SK-N-MC (cell line): ENCODE measurements at regions not wholly inside any gene's neighbourhood (a gene's known extent, or its start where the extent isn't known, plus 50 kb on each side); places are given as distances from the start of the nearest gene placed in this dataset.

Experiments
- DNase-seq: peaks from one replicate; pipeline ENCODE4 v3.0.0-alpha.2; 2011; ENCODE audit warnings: low read depth, low spot score
- H3K27ac ChIP-seq: fragments of 200-600 bp; sonication (generic); 2 replicates; pipeline ENCODE4 v1.5.1; 2016; ENCODE audit warnings: mixed run types
- H3K36me3 ChIP-seq: fragments of 200-600 bp; sonication (generic); 2 replicates; pipeline ENCODE4 v1.6.1; 2017; ENCODE audit warnings: antibody characterized with exemption, low read length, mixed read lengths; ENCODE audit not compliant: insufficient read depth
- H3K4me3 ChIP-seq: fragments of 200-600 bp; sonication (generic); 2 replicates; pipeline ENCODE4 v1.5.1; 2016
- H3K9ac ChIP-seq: fragments of 200-600 bp; sonication (generic); 2 replicates; pipeline ENCODE4 v1.8.0; 2017; ENCODE audit warnings: mixed run types, mixed read lengths; ENCODE audit not compliant: insufficient read length
- H3K9me3 ChIP-seq: fragments of 200-600 bp; sonication (generic); 2 replicates; pipeline ENCODE4 v1.6.1; 2017; ENCODE audit warnings: low read depth, mild to moderate bottlenecking, antibody characterized with exemption, low read length, moderate library complexity, mixed read lengths
- EZH2 ChIP-seq: fragments of 200-600 bp; sonication (generic); IDR thresholded peaks from one replicate; pipeline ENCODE4 v1.6.1; 2017; ENCODE audit warnings: antibody characterized with exemption
- FOXP2 ChIP-seq: optimal IDR thresholded peaks from 2 replicates; pipeline ENCODE3; 2011; ENCODE audit warnings: mild to moderate bottlenecking, moderate library complexity; ENCODE audit not compliant: insufficient read depth; ENCODE audit errors: extremely low read length, control extremely low read depth
- POLR2AphosphoS5 ChIP-seq: IDR thresholded peaks from 2 replicates; pipeline ENCODE4 v1.6.1; 2012; ENCODE audit warnings: mild to moderate bottlenecking, low read depth, low read length, borderline replicate concordance

GRCh38 chr12:131525795-131526508 lies 184.9 kb upstream of the SFSWAP start:
- Histone ChIP-seq H3K9ac (no peak overlapping the region), H3K27ac (no peak overlapping the region)
- TF ChIP-seq EZH2 (no peak), FOXP2 (no peak), POLR2AphosphoS5 (no peak)

GRCh38 chr12:131527092-131527491 lies 183.8 kb upstream of the SFSWAP start:
- Histone ChIP-seq H3K36me3 (no peaks in the 10 kb centered on the region), H3K27ac (no peak overlapping the region), H3K9me3 (no peaks in the 10 kb centered on the region), H3K9ac (no peak overlapping the region), H3K4me3 (no peak overlapping the region)
- DNase-seq: no peak
- TF ChIP-seq FOXP2: no peak
- TF ChIP-seq EZH2: no peak
- TF ChIP-seq POLR2AphosphoS5: no peak

More at GRCh38 chr12:131525795-131526508, 184.9 kb upstream of the SFSWAP start:
- Histone ChIP-seq H3K36me3 (no peaks in the 10 kb centered on the region), H3K4me3 (no peak overlapping the region), H3K9me3 (no peaks in the 10 kb centered on the region)
- no peak for DNase-seq

- no peak overlapping the region for H3K27ac ChIP-seq
- TF ChIP-seq FOXP2 (no peak), POLR2AphosphoS5 (no peak), EZH2 (no peak)
- H3K36me3 ChIP-seq: no peaks in the 10 kb centered on the region
- no peaks in the 10 kb centered on the region for H3K9me3 ChIP-seq
- H3K4me3 ChIP-seq: no peak overlapping the region
- DNase-seq: no peak
- no peak overlapping the region for H3K9ac ChIP-seq
Observed at GRCh38 chr12:131527736-131528135, 183.2 kb upstream of the SFSWAP start.

GRCh38 chr12:131528144-131528543 lies 182.7 kb upstream of the SFSWAP start:
- no peak overlapping the region for H3K9ac ChIP-seq
- no peak overlapping the region for H3K27ac ChIP-seq
- H3K36me3 ChIP-seq: no peaks in the 10 kb centered on the region
- no peaks in the 10 kb centered on the region for H3K9me3 ChIP-seq
- no peak overlapping the region for H3K4me3 ChIP-seq
- no peak for DNase-seq
- TF ChIP-seq FOXP2 (no peak), POLR2AphosphoS5 (no peak), EZH2 (no peak)

GRCh38 chr12:131528667-131529066 lies 182.2 kb upstream of the SFSWAP start:
- no peak for DNase-seq
- no peaks in the 10 kb centered on the region for H3K36me3 ChIP-seq
- H3K9me3 ChIP-seq: no peaks in the 10 kb centered on the region
- H3K27ac ChIP-seq: no peak overlapping the region
- H3K4me3 ChIP-seq: no peak overlapping the region
- TF ChIP-seq EZH2: no peak
- no peak for TF ChIP-seq FOXP2
- no peak for TF ChIP-seq POLR2AphosphoS5
- H3K9ac ChIP-seq: no peak overlapping the region

- Histone ChIP-seq H3K9me3 (no peaks in the 10 kb centered on the region), H3K36me3 (no peaks in the 10 kb centered on the region), H3K4me3 (no peak overlapping the region), H3K27ac (no peak overlapping the region), H3K9ac (no peak overlapping the region)
- DNase-seq: no peak
- TF ChIP-seq FOXP2: no peak
- TF ChIP-seq POLR2AphosphoS5: no peak
- TF ChIP-seq EZH2: no peak
Observed at GRCh38 chr12:131529196-131530040, 181.5 kb upstream of the SFSWAP start.

GRCh38 chr12:131530041-131530332 lies 180.9 kb upstream of the SFSWAP start:
- DNase-seq: no peak
- no peak for TF ChIP-seq FOXP2
- TF ChIP-seq POLR2AphosphoS5: no peak
- TF ChIP-seq EZH2: no peak
- Histone ChIP-seq H3K36me3 (no peaks in the 10 kb centered on the region), H3K9ac (no peak overlapping the region), H3K27ac (no peak overlapping the region), H3K9me3 (no peaks in the 10 kb centered on the region), H3K4me3 (no peak overlapping the region)

GRCh38 chr12:131530422-131530821 lies 180.5 kb upstream of the SFSWAP start:
- Histone ChIP-seq H3K27ac (no peak overlapping the region), H3K36me3 (no peaks in the 10 kb centered on the region), H3K9ac (no peak overlapping the region), H3K4me3 (no peak overlapping the region), H3K9me3 (no peaks in the 10 kb centered on the region)
- no peak for DNase-seq
- TF ChIP-seq EZH2: no peak
- TF ChIP-seq FOXP2: no peak
